ENCODE measurements at regions not wholly inside any gene's neighbourhood (a gene's known extent, or its start where the extent isn't known, plus 50 kb on each side); places are given as distances from the start of the nearest gene placed in this dataset.

GRCh38 chr18:8979258-8979988 lies 123.1 kb upstream of the NDUFV2 start:
- H3K27ac ChIP-seq (ENCODE audit: low read length in 2 of 2): no peak overlapping the region
- CTCF ChIA-PET: interaction anchor here (1.1 to 2.6 kb wide), 5 partner anchors 8 to 326 kb away, joined by 4 to 17 read pairs (median 6); no protein-coding TSS in a partner anchor

More at GRCh38 chr18:8979258-8979988, 123.1 kb upstream of the NDUFV2 start:
- H4K20me1 ChIP-seq (ENCODE audit: control insufficient read depth, insufficient read depth, low read length, poor library complexity, severe bottlenecking): no peaks in the 10 kb centered on the region
- H3K4me3 Mint-ChIP-seq: no peak overlapping the region
- H3K9me3 ChIP-seq (ENCODE audit: control extremely low read depth in 1 of 3, control insufficient read depth in 2 of 3, insufficient read depth in 1 of 3, low read length in 2 of 3): no peaks in the 10 kb centered on the region
- no peak overlapping the region for H3K4me2 ChIP-seq (replicated peaks; ENCODE audit: low read depth, low read length, poor library complexity, severe bottlenecking)
- no peaks in the 10 kb centered on the region for H3K9me3 Mint-ChIP-seq (ENCODE audit: insufficient read depth)
- H2AFZ ChIP-seq (ENCODE audit: insufficient read depth, low read depth, low read length, poor library complexity, severe bottlenecking): no peak overlapping the region
- peaks cover 23 to 28% of the 10 kb centered on the region in 2 donors for H3K4me1 ChIP-seq (ENCODE audit: control insufficient read depth in 2 of 2, insufficient read depth in 2 of 2, low read length in 2 of 2)
- H3K4me3 ChIP-seq (ENCODE audit: control extremely low read depth in 1 of 5, extremely low read depth in 1 of 5, insufficient read depth in 1 of 5, low read depth in 2 of 5, low read length in 4 of 5): no peak overlapping the region
- WGBS (ENCODE audit: insufficient coverage): 100% methylated on average over 2 of the region's 3 CpGs
- peaks cover under 1% of the 10 kb centered on the region for H3K27me3 Mint-ChIP-seq
- peaks cover 35% of the 10 kb centered on the region for H3K4me1 Mint-ChIP-seq
- H3K27me3 ChIP-seq (replicated peaks in 1 of 4; ENCODE audit: control extremely low read depth in 1 of 4, control insufficient read depth in 3 of 4, insufficient read depth in 4 of 4, low read length in 3 of 4): no peaks in the 10 kb centered on the region
- TF ChIP-seq CTCF (IDR thresholded peaks at IDR 0.05) (no peak), EZH2 (IDR thresholded peaks at IDR 0.05; ENCODE audit: borderline replicate concordance, insufficient read depth, low read depth, low read length, poor library complexity, severe bottlenecking) (no peak)
- H3K27ac Mint-ChIP-seq: no peak overlapping the region
- H3K9ac ChIP-seq (ENCODE audit: low read length): no peak overlapping the region
- ATAC-seq (ENCODE audit: low read depth) (no peak), DNase-seq (no peak)
- intact Hi-C loops (cut with micrococcal nuclease): loop anchor here (10.0 kb wide), 1 partner anchor 165 kb away; no protein-coding TSS in a partner anchor
- POLR2A ChIA-PET: no interaction called here
- H3K79me2 ChIP-seq (ENCODE audit: control insufficient read depth, insufficient read depth, low read length): no peaks in the 10 kb centered on the region
- no peaks in the 10 kb centered on the region for H3K36me3 ChIP-seq (replicated peaks in 1 of 2; ENCODE audit: control extremely low read depth in 1 of 2, control insufficient read depth in 1 of 2, extremely low read depth in 1 of 2, insufficient read depth in 2 of 2, low read length in 1 of 2)
